ENCODE measurements at regions not wholly inside any gene's neighbourhood (a gene's known extent, or its start where the extent isn't known, plus 50 kb on each side); places are given as distances from the start of the nearest gene placed in this dataset.

DNA sequence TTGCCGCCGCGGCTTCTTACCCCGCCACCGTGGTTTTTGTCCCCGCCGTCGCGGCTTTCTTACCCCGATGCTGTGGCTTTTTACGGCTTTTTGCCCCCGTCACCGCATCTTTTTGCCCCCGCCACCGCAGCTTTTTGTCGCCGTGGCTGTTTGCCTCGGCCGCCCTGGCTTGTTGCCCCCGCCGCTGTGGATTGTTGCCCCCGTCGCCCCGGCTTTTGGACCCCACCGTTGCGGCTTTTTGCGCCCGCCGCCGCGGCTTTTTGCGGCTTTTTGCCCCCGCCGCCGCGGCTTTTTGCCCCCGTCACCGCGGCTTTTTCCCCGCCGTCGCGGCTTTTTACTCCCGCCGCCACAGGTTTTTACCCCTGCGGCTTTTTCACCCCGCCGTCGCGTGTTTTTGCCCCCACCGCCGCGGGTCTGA, 3934.3 kb downstream of the SRGAP2C start:
- TF ChIP-seq CREB1 (CRISPR knock-in tag; IDR thresholded peaks at IDR 0.05; ENCODE audit: low read depth) (no peak), EZH2 (IDR thresholded peaks at IDR 0.05; ENCODE audit: low read depth, unreplicated experiment) (no peak), POLR2AphosphoS5 (IDR thresholded peaks at IDR 0.05; ENCODE audit: low read depth) (no peak), ZNF331 (CRISPR knock-in tag; IDR thresholded peaks at IDR 0.05; ENCODE audit: low read depth) (no peak), EZH2phosphoT487 (IDR thresholded peaks at IDR 0.05; ENCODE audit: unreplicated experiment) (no peak), JUNB (IDR thresholded peaks at IDR 0.05; ENCODE audit: unreplicated experiment) (no peak), NANOG (IDR thresholded peaks at IDR 0.05; ENCODE audit: borderline replicate concordance) (no peak), STAT1 (IDR thresholded peaks at IDR 0.05; ENCODE audit: unreplicated experiment) (no peak)
- TF ChIP-seq, protein P1, sequence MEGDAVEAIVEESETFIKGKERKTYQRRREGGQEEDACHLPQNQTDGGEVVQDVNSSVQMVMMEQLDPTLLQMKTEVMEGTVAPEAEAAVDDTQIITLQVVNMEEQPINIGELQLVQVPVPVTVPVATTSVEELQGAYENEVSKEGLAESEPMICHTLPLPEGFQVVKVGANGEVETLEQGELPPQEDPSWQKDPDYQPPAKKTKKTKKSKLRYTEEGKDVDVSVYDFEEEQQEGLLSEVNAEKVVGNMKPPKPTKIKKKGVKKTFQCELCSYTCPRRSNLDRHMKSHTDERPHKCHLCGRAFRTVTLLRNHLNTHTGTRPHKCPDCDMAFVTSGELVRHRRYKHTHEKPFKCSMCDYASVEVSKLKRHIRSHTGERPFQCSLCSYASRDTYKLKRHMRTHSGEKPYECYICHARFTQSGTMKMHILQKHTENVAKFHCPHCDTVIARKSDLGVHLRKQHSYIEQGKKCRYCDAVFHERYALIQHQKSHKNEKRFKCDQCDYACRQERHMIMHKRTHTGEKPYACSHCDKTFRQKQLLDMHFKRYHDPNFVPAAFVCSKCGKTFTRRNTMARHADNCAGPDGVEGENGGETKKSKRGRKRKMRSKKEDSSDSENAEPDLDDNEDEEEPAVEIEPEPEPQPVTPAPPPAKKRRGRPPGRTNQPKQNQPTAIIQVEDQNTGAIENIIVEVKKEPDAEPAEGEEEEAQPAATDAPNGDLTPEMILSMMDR (conservative IDR thresholded peaks at IDR 0.05; ENCODE audit: low read depth in 2 of 2), result no peak
- TF ChIP-seq, protein P2, sequence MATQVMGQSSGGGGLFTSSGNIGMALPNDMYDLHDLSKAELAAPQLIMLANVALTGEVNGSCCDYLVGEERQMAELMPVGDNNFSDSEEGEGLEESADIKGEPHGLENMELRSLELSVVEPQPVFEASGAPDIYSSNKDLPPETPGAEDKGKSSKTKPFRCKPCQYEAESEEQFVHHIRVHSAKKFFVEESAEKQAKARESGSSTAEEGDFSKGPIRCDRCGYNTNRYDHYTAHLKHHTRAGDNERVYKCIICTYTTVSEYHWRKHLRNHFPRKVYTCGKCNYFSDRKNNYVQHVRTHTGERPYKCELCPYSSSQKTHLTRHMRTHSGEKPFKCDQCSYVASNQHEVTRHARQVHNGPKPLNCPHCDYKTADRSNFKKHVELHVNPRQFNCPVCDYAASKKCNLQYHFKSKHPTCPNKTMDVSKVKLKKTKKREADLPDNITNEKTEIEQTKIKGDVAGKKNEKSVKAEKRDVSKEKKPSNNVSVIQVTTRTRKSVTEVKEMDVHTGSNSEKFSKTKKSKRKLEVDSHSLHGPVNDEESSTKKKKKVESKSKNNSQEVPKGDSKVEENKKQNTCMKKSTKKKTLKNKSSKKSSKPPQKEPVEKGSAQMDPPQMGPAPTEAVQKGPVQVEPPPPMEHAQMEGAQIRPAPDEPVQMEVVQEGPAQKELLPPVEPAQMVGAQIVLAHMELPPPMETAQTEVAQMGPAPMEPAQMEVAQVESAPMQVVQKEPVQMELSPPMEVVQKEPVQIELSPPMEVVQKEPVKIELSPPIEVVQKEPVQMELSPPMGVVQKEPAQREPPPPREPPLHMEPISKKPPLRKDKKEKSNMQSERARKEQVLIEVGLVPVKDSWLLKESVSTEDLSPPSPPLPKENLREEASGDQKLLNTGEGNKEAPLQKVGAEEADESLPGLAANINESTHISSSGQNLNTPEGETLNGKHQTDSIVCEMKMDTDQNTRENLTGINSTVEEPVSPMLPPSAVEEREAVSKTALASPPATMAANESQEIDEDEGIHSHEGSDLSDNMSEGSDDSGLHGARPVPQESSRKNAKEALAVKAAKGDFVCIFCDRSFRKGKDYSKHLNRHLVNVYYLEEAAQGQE (IDR thresholded peaks at IDR 0.05; ENCODE audit: unreplicated experiment), result no peak
- TF ChIP-seq, protein P3, sequence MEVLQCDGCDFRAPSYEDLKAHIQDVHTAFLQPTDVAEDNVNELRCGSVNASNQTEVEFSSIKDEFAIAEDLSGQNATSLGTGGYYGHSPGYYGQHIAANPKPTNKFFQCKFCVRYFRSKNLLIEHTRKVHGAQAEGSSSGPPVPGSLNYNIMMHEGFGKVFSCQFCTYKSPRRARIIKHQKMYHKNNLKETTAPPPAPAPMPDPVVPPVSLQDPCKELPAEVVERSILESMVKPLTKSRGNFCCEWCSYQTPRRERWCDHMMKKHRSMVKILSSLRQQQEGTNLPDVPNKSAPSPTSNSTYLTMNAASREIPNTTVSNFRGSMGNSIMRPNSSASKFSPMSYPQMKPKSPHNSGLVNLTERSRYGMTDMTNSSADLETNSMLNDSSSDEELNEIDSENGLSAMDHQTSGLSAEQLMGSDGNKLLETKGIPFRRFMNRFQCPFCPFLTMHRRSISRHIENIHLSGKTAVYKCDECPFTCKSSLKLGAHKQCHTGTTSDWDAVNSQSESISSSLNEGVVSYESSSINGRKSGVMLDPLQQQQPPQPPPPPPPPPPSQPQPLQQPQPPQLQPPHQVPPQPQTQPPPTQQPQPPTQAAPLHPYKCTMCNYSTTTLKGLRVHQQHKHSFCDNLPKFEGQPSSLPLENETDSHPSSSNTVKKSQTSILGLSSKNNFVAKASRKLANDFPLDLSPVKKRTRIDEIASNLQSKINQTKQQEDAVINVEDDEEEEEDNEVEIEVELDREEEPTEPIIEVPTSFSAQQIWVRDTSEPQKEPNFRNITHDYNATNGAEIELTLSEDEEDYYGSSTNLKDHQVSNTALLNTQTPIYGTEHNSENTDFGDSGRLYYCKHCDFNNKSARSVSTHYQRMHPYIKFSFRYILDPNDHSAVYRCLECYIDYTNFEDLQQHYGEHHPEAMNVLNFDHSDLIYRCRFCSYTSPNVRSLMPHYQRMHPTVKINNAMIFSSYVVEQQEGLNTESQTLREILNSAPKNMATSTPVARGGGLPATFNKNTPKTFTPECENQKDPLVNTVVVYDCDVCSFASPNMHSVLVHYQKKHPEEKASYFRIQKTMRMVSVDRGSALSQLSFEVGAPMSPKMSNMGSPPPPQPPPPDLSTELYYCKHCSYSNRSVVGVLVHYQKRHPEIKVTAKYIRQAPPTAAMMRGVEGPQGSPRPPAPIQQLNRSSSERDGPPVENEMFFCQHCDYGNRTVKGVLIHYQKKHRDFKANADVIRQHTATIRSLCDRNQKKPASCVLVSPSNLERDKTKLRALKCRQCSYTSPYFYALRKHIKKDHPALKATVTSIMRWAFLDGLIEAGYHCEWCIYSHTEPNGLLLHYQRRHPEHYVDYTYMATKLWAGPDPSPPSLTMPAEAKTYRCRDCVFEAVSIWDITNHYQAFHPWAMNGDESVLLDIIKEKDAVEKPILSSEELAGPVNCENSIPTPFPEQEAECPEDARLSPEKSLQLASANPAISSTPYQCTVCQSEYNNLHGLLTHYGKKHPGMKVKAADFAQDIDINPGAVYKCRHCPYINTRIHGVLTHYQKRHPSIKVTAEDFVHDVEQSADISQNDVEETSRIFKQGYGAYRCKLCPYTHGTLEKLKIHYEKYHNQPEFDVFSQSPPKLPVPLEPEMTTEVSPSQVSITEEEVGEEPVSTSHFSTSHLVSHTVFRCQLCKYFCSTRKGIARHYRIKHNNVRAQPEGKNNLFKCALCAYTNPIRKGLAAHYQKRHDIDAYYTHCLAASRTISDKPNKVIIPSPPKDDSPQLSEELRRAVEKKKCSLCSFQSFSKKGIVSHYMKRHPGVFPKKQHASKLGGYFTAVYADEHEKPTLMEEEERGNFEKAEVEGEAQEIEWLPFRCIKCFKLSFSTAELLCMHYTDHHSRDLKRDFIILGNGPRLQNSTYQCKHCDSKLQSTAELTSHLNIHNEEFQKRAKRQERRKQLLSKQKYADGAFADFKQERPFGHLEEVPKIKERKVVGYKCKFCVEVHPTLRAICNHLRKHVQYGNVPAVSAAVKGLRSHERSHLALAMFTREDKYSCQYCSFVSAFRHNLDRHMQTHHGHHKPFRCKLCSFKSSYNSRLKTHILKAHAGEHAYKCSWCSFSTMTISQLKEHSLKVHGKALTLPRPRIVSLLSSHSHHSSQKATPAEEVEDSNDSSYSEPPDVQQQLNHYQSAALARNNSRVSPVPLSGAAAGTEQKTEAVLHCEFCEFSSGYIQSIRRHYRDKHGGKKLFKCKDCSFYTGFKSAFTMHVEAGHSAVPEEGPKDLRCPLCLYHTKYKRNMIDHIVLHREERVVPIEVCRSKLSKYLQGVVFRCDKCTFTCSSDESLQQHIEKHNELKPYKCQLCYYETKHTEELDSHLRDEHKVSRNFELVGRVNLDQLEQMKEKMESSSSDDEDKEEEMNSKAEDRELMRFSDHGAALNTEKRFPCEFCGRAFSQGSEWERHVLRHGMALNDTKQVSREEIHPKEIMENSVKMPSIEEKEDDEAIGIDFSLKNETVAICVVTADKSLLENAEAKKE (CRISPR knock-in tag; IDR thresholded peaks at IDR 0.05), result no peak
